ENCODE measurements at regions not wholly inside any gene's neighbourhood (a gene's known extent, or its start where the extent isn't known, plus 50 kb on each side); places are given as distances from the start of the nearest gene placed in this dataset.

GRCh38 chr4:177558995-177559394, 116.8 kb upstream of the AGA start:
- H3K79me2 ChIP-seq (ENCODE audit: insufficient read depth, low read length) = no peaks in the 10 kb centered on the region
- no peaks in the 10 kb centered on the region for H3K4me1 ChIP-seq (ENCODE audit: insufficient read depth, low read length)
- no peak overlapping the region for H3K27ac ChIP-seq (ENCODE audit: low read length)
- H4K20me1 ChIP-seq (ENCODE audit: insufficient read depth, low read length) = no peaks in the 10 kb centered on the region
- no peak overlapping the region for H2AFZ ChIP-seq (ENCODE audit: low read depth, low read length)
- DNase-seq (no peak), ATAC-seq (ENCODE audit: insufficient read depth, low read depth) (no peak)
- H3K4me2 ChIP-seq (ENCODE audit: insufficient read depth, low read length) = no peak overlapping the region
- TF ChIP-seq EZH2 (IDR thresholded peaks at IDR 0.05; ENCODE audit: borderline replicate concordance, low read depth, low read length, severe bottlenecking) = no peak
- TF ChIP-seq, protein P1, sequence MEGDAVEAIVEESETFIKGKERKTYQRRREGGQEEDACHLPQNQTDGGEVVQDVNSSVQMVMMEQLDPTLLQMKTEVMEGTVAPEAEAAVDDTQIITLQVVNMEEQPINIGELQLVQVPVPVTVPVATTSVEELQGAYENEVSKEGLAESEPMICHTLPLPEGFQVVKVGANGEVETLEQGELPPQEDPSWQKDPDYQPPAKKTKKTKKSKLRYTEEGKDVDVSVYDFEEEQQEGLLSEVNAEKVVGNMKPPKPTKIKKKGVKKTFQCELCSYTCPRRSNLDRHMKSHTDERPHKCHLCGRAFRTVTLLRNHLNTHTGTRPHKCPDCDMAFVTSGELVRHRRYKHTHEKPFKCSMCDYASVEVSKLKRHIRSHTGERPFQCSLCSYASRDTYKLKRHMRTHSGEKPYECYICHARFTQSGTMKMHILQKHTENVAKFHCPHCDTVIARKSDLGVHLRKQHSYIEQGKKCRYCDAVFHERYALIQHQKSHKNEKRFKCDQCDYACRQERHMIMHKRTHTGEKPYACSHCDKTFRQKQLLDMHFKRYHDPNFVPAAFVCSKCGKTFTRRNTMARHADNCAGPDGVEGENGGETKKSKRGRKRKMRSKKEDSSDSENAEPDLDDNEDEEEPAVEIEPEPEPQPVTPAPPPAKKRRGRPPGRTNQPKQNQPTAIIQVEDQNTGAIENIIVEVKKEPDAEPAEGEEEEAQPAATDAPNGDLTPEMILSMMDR (IDR thresholded peaks at IDR 0.05; ENCODE audit: borderline replicate concordance, extremely low read depth, low read length, poor library complexity, severe bottlenecking) = no peak
- no peak overlapping the region for H3K4me3 ChIP-seq (ENCODE audit: low read depth in 1 of 2, low read length in 2 of 2)
- H3K9ac ChIP-seq (ENCODE audit: low read depth, low read length) = no peak overlapping the region
- no peaks in the 10 kb centered on the region for H3K9me3 ChIP-seq (ENCODE audit: insufficient read depth, low read length, severe bottlenecking)
- H3K36me3 ChIP-seq (ENCODE audit: insufficient read depth, low read length) = no peaks in the 10 kb centered on the region
- no peaks in the 10 kb centered on the region for H3K27me3 ChIP-seq (ENCODE audit: insufficient read depth, low read length, poor library complexity)

DNA sequence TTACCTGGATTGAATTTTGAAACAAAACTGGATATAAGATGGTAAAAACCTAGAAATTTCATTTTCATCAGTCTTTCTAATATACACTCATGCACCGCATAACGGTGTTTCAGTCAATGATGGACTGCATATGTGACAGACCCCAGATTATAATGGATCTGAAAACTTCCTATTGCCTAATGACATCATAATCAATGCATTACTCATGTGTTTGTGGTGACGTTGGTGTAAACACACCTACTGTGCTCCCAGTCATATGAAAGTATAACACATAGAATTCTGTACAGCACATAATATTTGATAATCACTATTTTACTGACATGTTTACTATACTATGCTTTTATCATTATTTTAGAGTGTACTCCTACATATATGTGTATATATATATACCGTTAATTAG, 119.9 kb upstream of the AGA start:
- H3K79me2 ChIP-seq (ENCODE audit: insufficient read depth, low read length) = no peaks in the 10 kb centered on the region
- TF ChIP-seq EZH2 (IDR thresholded peaks at IDR 0.05; ENCODE audit: borderline replicate concordance, low read depth, low read length, severe bottlenecking) = no peak
- TF ChIP-seq, protein P1 (IDR thresholded peaks at IDR 0.05; ENCODE audit: borderline replicate concordance, extremely low read depth, low read length, poor library complexity, severe bottlenecking) = no peak
- no peak overlapping the region for H3K4me2 ChIP-seq (ENCODE audit: insufficient read depth, low read length)
- no peaks in the 10 kb centered on the region for H3K36me3 ChIP-seq (ENCODE audit: insufficient read depth, low read length)
- H2AFZ ChIP-seq (ENCODE audit: low read depth, low read length) = no peak overlapping the region
- DNase-seq (no peak), ATAC-seq (ENCODE audit: insufficient read depth, low read depth) (no peak)
- no peaks in the 10 kb centered on the region for H3K4me1 ChIP-seq (ENCODE audit: insufficient read depth, low read length)
- H3K9me3 ChIP-seq (ENCODE audit: insufficient read depth, low read length, severe bottlenecking) = no peaks in the 10 kb centered on the region
- no peak overlapping the region for H3K27ac ChIP-seq (ENCODE audit: low read length)
- no peaks in the 10 kb centered on the region for H3K27me3 ChIP-seq (ENCODE audit: insufficient read depth, low read length, poor library complexity)
- H3K4me3 ChIP-seq (ENCODE audit: low read depth in 1 of 2, low read length in 2 of 2) = no peak overlapping the region
- no peaks in the 10 kb centered on the region for H4K20me1 ChIP-seq (ENCODE audit: insufficient read depth, low read length)
- H3K9ac ChIP-seq (ENCODE audit: low read depth, low read length) = no peak overlapping the region

DNA sequence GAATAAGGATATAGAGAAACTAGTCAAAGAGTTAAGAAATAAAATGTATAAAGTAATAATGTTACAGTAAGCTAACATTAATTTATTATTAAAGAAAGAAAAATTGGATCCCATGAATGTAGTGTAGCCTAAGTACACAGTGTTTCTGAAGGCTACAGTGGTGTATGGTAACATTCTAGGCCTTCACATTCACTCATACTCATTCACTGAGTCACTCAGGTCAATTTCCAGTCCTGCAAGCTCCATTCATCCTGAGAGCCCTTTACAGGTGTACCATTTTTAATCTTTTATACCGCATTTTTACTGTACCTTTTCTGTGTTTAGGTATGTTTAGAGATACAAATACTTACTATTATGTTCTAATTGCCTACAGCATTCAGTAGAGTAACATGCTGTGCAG, 120.6 kb upstream of the AGA start:
- DNase-seq (no peak), ATAC-seq (ENCODE audit: insufficient read depth, low read depth) (no peak)
- no peak overlapping the region for H3K27ac ChIP-seq (ENCODE audit: low read length)
- TF ChIP-seq, protein P1 (IDR thresholded peaks at IDR 0.05; ENCODE audit: borderline replicate concordance, extremely low read depth, low read length, poor library complexity, severe bottlenecking) = no peak
- no peak for TF ChIP-seq EZH2 (IDR thresholded peaks at IDR 0.05; ENCODE audit: borderline replicate concordance, low read depth, low read length, severe bottlenecking)
- H3K9me3 ChIP-seq (ENCODE audit: insufficient read depth, low read length, severe bottlenecking) = no peaks in the 10 kb centered on the region
- no peaks in the 10 kb centered on the region for H3K4me1 ChIP-seq (ENCODE audit: insufficient read depth, low read length)
- no peaks in the 10 kb centered on the region for H4K20me1 ChIP-seq (ENCODE audit: insufficient read depth, low read length)
- no peaks in the 10 kb centered on the region for H3K79me2 ChIP-seq (ENCODE audit: insufficient read depth, low read length)
- H3K9ac ChIP-seq (ENCODE audit: low read depth, low read length) = no peak overlapping the region
- no peaks in the 10 kb centered on the region for H3K36me3 ChIP-seq (ENCODE audit: insufficient read depth, low read length)
- no peaks in the 10 kb centered on the region for H3K27me3 ChIP-seq (ENCODE audit: insufficient read depth, low read length, poor library complexity)
- no peak overlapping the region for H2AFZ ChIP-seq (ENCODE audit: low read depth, low read length)
- H3K4me3 ChIP-seq (ENCODE audit: low read depth in 1 of 2, low read length in 2 of 2) = no peak overlapping the region
- no peak overlapping the region for H3K4me2 ChIP-seq (ENCODE audit: insufficient read depth, low read length)

- Histone ChIP-seq H3K4me3 (ENCODE audit: low read depth in 1 of 2, low read length in 2 of 2) (no peak overlapping the region), H3K27me3 (ENCODE audit: insufficient read depth, low read length, poor library complexity) (peaks cover 9% of the 10 kb centered on the region), H3K9ac (ENCODE audit: low read depth, low read length) (no peak overlapping the region), H3K4me2 (ENCODE audit: insufficient read depth, low read length) (no peak overlapping the region), H3K79me2 (ENCODE audit: insufficient read depth, low read length) (no peaks in the 10 kb centered on the region), H3K36me3 (ENCODE audit: insufficient read depth, low read length) (no peaks in the 10 kb centered on the region), H4K20me1 (ENCODE audit: insufficient read depth, low read length) (no peaks in the 10 kb centered on the region), H2AFZ (ENCODE audit: low read depth, low read length) (no peak overlapping the region), H3K4me1 (ENCODE audit: insufficient read depth, low read length) (no peaks in the 10 kb centered on the region), H3K27ac (ENCODE audit: low read length) (no peak overlapping the region), H3K9me3 (ENCODE audit: insufficient read depth, low read length, severe bottlenecking) (no peaks in the 10 kb centered on the region)
- DNase-seq (no peak), ATAC-seq (ENCODE audit: insufficient read depth, low read depth) (no peak)
- TF ChIP-seq, protein P1 (IDR thresholded peaks at IDR 0.05; ENCODE audit: borderline replicate concordance, extremely low read depth, low read length, poor library complexity, severe bottlenecking) = no peak
- no peak for TF ChIP-seq EZH2 (IDR thresholded peaks at IDR 0.05; ENCODE audit: borderline replicate concordance, low read depth, low read length, severe bottlenecking)
These were observed 124.5 kb upstream of the AGA start for GRCh38 chr4:177566691-177567090.
